Fibroblast of mammary gland (primary cell): ENCODE measurements at regions not wholly inside any gene's neighbourhood (a gene's known extent, or its start where the extent isn't known, plus 50 kb on each side); places are given as distances from the start of the nearest gene placed in this dataset.
"Not testable (repeated sequence)": the region's sequence is repeated elsewhere in the genome, so short reads cannot be mapped to it uniquely, and the experiment has no call there.

Source experiments
- DNase-seq: peaks from one replicate; pipeline ENCODE4 v3.0.0-alpha.2; 2010; ENCODE audit warnings: low read depth
- H3K4me3 ChIP-seq: 2 replicates; pipeline ENCODE4 v1.5.1; 2011; ENCODE audit warnings: low read depth, mild to moderate bottlenecking, low read length, moderate library complexity; ENCODE audit not compliant: control insufficient read depth
- TF ChIP-seq, protein P1 (sequence below): conservative IDR thresholded peaks from 2 replicates; pipeline ENCODE4 v1.5.1; 2011; ENCODE audit warnings: low read depth, low read length, inconsistent platforms; ENCODE audit not compliant: control insufficient read depth, insufficient read depth

DNA sequence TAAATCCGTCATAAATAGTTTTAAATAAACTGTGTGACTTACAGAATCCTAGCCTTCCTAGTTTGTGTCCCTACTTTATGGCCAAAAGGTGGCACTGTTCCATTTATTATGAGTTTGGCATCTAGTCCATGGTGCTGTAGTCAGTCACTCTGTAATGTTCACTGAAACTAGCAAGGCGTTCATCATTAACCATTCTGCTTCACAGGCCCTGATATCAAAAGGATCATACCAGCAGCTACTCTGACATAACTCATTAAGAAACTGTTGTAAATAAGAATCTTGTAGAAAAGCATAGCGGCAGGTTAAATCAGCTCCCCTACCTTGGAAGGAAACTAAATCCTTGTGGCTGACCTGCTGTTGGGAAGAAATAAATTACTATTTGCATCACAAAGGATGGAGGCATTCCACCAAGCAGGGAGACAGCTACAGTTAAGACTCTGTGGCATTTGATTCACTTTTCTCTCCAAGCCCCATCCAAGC, 919.6 kb upstream of the DIAPH2 start:
- TF ChIP-seq, protein P1, sequence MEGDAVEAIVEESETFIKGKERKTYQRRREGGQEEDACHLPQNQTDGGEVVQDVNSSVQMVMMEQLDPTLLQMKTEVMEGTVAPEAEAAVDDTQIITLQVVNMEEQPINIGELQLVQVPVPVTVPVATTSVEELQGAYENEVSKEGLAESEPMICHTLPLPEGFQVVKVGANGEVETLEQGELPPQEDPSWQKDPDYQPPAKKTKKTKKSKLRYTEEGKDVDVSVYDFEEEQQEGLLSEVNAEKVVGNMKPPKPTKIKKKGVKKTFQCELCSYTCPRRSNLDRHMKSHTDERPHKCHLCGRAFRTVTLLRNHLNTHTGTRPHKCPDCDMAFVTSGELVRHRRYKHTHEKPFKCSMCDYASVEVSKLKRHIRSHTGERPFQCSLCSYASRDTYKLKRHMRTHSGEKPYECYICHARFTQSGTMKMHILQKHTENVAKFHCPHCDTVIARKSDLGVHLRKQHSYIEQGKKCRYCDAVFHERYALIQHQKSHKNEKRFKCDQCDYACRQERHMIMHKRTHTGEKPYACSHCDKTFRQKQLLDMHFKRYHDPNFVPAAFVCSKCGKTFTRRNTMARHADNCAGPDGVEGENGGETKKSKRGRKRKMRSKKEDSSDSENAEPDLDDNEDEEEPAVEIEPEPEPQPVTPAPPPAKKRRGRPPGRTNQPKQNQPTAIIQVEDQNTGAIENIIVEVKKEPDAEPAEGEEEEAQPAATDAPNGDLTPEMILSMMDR, result peak; percentile 46
- no peak overlapping the region for H3K4me3 ChIP-seq
- DNase-seq, result peak; percentile 44

DNA sequence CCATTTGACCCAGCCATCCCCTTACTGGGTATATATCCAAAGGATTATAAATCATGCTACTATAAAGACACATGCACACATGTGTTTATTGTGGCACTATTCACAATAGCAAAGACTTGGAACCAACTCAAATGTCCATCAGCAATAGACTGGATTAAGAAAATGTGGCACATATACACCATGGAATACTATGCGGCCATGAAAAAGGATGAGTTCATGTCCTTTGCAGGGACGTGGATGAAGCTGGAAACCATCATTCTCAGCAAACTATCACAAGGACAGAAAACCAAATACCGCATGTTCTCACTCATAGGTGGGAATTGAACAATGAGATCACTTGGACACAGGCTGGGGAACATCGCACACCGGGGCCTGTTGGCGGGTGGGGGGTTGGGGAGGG, 913.4 kb upstream of the DIAPH2 start:
- H3K4me3 ChIP-seq, DNase-seq: not testable (repeated sequence)

DNA sequence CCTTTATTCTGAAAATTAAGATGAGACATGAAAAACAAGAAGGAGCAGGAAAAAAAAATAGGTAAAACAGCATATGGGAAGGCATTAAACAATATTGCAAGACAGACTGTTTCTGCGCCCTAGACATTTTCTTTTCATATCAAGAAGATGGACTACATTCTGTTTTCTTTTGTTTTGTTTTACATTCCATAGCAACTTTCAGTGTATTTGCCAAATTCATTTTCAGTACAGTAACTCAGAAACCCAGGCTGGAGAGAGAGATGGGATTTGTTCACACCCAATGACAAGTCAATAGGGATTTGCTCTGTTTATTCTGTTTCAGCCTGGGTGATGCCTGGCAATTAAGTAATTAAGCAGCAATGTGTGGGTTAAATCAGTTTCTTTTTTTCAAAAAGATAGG, 892.8 kb upstream of the DIAPH2 start:
- H3K4me3 ChIP-seq, result no peak overlapping the region
- DNase-seq, result no peak
- TF ChIP-seq, protein P1, result no peak

DNA sequence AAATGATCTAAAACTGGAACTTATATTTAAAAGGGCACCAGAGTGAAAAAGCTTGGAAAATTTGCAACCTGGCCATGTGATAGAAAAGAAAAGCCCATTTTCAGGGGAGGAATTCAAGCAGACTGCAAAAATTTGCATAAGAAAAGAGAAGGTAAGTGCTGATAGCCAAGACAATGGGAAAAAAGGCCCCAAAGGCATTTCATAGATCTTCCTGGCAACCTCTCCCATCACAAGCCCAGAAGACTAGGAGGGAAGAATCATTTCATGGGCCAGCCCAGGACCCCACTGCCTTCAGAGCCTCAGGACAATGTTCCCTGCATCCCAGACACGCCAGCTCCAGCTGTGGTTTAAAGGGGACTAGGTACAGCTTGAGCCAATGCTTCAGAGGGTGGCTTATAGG, 887.3 kb upstream of the DIAPH2 start:
- no peak for DNase-seq

DNA sequence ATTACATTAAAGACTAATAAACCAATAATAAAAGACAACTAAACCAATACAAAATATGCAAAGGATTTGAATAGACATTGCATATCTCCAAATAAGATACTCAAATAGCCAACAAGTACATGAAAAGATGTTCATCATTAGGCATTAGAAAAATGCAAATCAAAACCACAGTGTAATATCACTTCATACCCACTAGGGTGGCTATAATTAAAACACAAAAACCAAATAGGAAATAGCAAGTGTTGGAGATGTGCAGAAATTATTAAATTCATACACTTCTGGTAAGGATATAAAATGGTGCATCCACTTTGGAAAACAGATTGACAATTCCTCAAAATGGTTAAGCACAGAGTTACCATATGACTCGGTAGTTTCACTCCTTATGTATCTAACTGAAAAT, 860.8 kb upstream of the DIAPH2 start:
- DNase-seq, result no peak
- TF ChIP-seq, protein P1, result peak; percentile 25
- no peak overlapping the region for H3K4me3 ChIP-seq

More for the DNA sequence above, 887.3 kb upstream of the DIAPH2 start:
- no peak overlapping the region for H3K4me3 ChIP-seq
- TF ChIP-seq, protein P1, result no peak

DNA sequence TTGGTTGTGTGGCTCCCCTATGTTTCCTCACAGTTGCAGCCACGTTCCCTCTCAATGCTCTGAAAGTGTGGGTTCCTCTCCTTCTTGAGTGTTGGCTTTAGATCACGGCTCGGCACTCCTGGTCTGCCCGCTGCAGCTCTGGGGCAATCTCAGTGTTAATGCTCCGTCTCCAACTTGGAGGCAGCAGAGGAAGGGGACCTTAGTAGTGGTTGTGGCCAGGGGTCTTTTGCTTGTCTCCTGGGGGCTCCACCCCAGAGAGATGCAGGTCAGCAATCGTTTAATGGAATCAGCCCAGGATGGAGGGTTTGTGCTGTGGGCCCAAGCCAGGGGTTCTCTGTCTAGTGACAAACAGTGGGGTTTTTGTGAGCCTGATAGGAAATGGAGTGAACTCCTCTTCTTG, 849.4 kb upstream of the DIAPH2 start:
- no peak for DNase-seq
- TF ChIP-seq, protein P1, result no peak
- no peak overlapping the region for H3K4me3 ChIP-seq

DNA sequence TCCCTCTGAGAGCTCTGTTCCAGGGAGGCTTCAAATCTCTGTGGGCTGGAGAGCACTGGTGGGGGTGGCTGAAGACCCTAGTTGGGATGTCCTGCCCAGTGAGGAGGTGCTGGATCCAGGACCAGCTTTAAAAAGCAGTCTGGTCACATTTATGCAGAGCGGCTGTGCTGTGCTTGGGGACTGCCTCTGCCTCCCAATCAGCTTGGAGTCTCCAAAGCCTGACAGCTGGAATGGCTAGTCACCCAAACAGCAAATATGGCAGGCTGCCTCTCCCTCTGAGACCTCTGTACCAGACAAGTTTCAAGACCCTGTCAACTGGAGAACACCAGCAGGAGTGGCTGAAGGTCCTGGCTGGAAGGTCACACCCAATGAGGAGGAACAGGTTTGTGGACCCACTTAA, 848.1 kb upstream of the DIAPH2 start:
- no peak for DNase-seq
- H3K4me3 ChIP-seq, result no peak overlapping the region
- TF ChIP-seq, protein P1, result no peak
